ENCODE measurements at regions not wholly inside any gene's neighbourhood (a gene's known extent, or its start where the extent isn't known, plus 50 kb on each side); places are given as distances from the start of the nearest gene placed in this dataset.
A peak's percentile ranks its signal among the peaks of the same experiment; 100 is the strongest.

- no peaks in the 10 kb centered on the region for H3K27me3 ChIP-seq
- H3K4me3 ChIP-seq: no peak overlapping the region
- no peaks in the 10 kb centered on the region for H3K9me3 ChIP-seq (replicated peaks in 1 of 3)
- H3K4me1 ChIP-seq (replicated peaks in 1 of 2): no peaks in the 10 kb centered on the region
- no peaks in the 10 kb centered on the region for H3K36me3 ChIP-seq (replicated peaks in 1 of 2)
- intact Hi-C loops (cut with DNase I): no loop called here
- 91 to 94% (median 93%) methylated on average over 48 to 54 of the region's 54 CpGs for WGBS, 4 donors
- TF ChIP-seq POLR2A (IDR thresholded peaks at IDR 0.05) (no peak), CTCF (IDR thresholded peaks at IDR 0.05) (no peak)
- H3K27ac ChIP-seq: no peak overlapping the region
- DNase-seq: no peak
These were observed 61.8 kb upstream of the IL6 start for GRCh38 chr7:22664988-22665798.

- no peak overlapping the region for H3K27ac ChIP-seq
- H3K36me3 ChIP-seq (replicated peaks in 1 of 2): no peaks in the 10 kb centered on the region
- TF ChIP-seq POLR2A (IDR thresholded peaks at IDR 0.05) (no peak), CTCF (IDR thresholded peaks at IDR 0.05) (no peak)
- H3K27me3 ChIP-seq: no peaks in the 10 kb centered on the region
- no peak for DNase-seq
- no peak overlapping the region for H3K4me3 ChIP-seq
- intact Hi-C loops (cut with DNase I): no loop called here
- WGBS, 4 donors: 62 to 76% (median 70%) methylated on average over 6 of the region's 6 CpGs
- no peaks in the 10 kb centered on the region for H3K9me3 ChIP-seq (replicated peaks in 1 of 3)
- H3K4me1 ChIP-seq (replicated peaks in 1 of 2): no peaks in the 10 kb centered on the region
These were observed 63.3 kb upstream of the IL6 start for GRCh38 chr7:22663721-22664120.

- 55 to 65% (median 59%) methylated on average over 2 of the region's 2 CpGs for WGBS, 4 donors
- TF ChIP-seq POLR2A (IDR thresholded peaks at IDR 0.05): no peak
- no peaks in the 10 kb centered on the region for H3K27me3 ChIP-seq
- H3K9me3 ChIP-seq (replicated peaks in 1 of 3): no peaks in the 10 kb centered on the region
- H3K36me3 ChIP-seq (replicated peaks in 1 of 2): no peaks in the 10 kb centered on the region
- DNase-seq: no peak
- no peak overlapping the region for H3K4me3 ChIP-seq
- no peak overlapping the region for H3K27ac ChIP-seq
- intact Hi-C loops (cut with DNase I): no loop called here
- no peaks in the 10 kb centered on the region for H3K4me1 ChIP-seq (replicated peaks in 1 of 2)
These were observed 63.7 kb upstream of the IL6 start for GRCh38 chr7:22663357-22663718.

GRCh38 chr7:22662556-22663356 lies 64.2 kb upstream of the IL6 start:
- TF ChIP-seq POLR2A (IDR thresholded peaks at IDR 0.05) (no peak), CTCF (IDR thresholded peaks at IDR 0.05) (no peak)
- no peaks in the 10 kb centered on the region for H3K36me3 ChIP-seq (replicated peaks in 1 of 2)
- peak overlapping the region in 1 of 5 donors; percentile 17 for H3K27ac ChIP-seq
- H3K4me1 ChIP-seq (replicated peaks in 1 of 2): no peaks in the 10 kb centered on the region
- H3K4me3 ChIP-seq: no peak overlapping the region
- 62 to 80% (median 70%) methylated on average over 3 of the region's 3 CpGs for WGBS, 4 donors
- intact Hi-C loops (cut with DNase I): no loop called here
- H3K9me3 ChIP-seq (replicated peaks in 1 of 3): no peaks in the 10 kb centered on the region
- no peaks in the 10 kb centered on the region for H3K27me3 ChIP-seq
- no peak for DNase-seq

All from adrenal gland (tissue), 9 donors.